GM19043 (cell line): ENCODE measurements at regions not wholly inside any gene's neighbourhood (a gene's known extent, or its start where the extent isn't known, plus 50 kb on each side); places are given as distances from the start of the nearest gene placed in this dataset.
A peak's percentile ranks its signal among the peaks of the same experiment; 100 is the strongest.

Source experiments
- ATAC-seq: cut with Tn5 transposase; IDR thresholded peaks from one replicate; pipeline ENCODE4 v1.9.1; 2021; ENCODE audit warnings: low read depth; ENCODE audit not compliant: unreplicated experiment

- no peak for ATAC-seq
Observed at GRCh38 chr2:64311948-64312621, 141.9 kb upstream of the LGALSL start.

- no peak for ATAC-seq
Observed at GRCh38 chr2:64312622-64313397, 141.2 kb upstream of the LGALSL start.

- no peak for ATAC-seq
Observed at GRCh38 chr2:64313398-64313723, 140.6 kb upstream of the LGALSL start.

- no peak for ATAC-seq
Observed at GRCh38 chr2:64315291-64315960, 138.5 kb upstream of the LGALSL start.

GRCh38 chr2:64317707-64318475 lies 136.1 kb upstream of the LGALSL start:
- ATAC-seq, result no peak

GRCh38 chr2:64318476-64318748 lies 135.6 kb upstream of the LGALSL start:
- no peak for ATAC-seq

GRCh38 chr2:64319896-64320295 lies 134.1 kb upstream of the LGALSL start:
- no peak for ATAC-seq

GRCh38 chr2:64322433-64322832 lies 131.5 kb upstream of the LGALSL start:
- ATAC-seq, result no peak

GRCh38 chr2:64323197-64323596 lies 130.8 kb upstream of the LGALSL start:
- ATAC-seq, result no peak

- ATAC-seq, result no peak
Observed at GRCh38 chr2:64324746-64325410, 129.1 kb upstream of the LGALSL start.

- no peak for ATAC-seq
Observed at GRCh38 chr2:64325477-64325851, 128.5 kb upstream of the LGALSL start.

- ATAC-seq, result peak; percentile 88
Observed at GRCh38 chr2:64325852-64326577, 127.9 kb upstream of the LGALSL start.

- no peak for ATAC-seq
Observed at GRCh38 chr2:64326578-64327050, 127.3 kb upstream of the LGALSL start.

- ATAC-seq, result no peak
Observed at GRCh38 chr2:64327129-64327509, 126.8 kb upstream of the LGALSL start.

- no peak for ATAC-seq
Observed at GRCh38 chr2:64327510-64328414, 126.2 kb upstream of the LGALSL start.

- ATAC-seq, result no peak
Observed at GRCh38 chr2:64328415-64328722, 125.6 kb upstream of the LGALSL start.

GRCh38 chr2:64328756-64329155 lies 125.2 kb upstream of the LGALSL start:
- ATAC-seq, result no peak

GRCh38 chr2:64329848-64330247 lies 124.1 kb upstream of the LGALSL start:
- no peak for ATAC-seq
